Thyroid gland (tissue), 4 donors: ENCODE measurements at regions not wholly inside any gene's neighbourhood (a gene's known extent, or its start where the extent isn't known, plus 50 kb on each side); places are given as distances from the start of the nearest gene placed in this dataset.

Experiments
- DNase-seq, 2 donors: peaks; one replicate each; pipeline ENCODE4 v3.0.0-alpha.2; 2019
- H3K27ac ChIP-seq, 3 donors: fragments of 200-600 bp; sonication (generic); 1 replicate in 2 of 3; 2 replicates in 1 of 3; pipeline ENCODE4 v1.5.1; 2016 to 2019; ENCODE audit warnings: mild to moderate bottlenecking in 1 of 3, moderate library complexity in 1 of 3
- H3K27me3 ChIP-seq: fragments of 200-600 bp; sonication (generic); one replicate; pipeline ENCODE4 v1.5.1; 2019
- H3K36me3 ChIP-seq, 2 donors: fragments of 200-600 bp; sonication (generic); one replicate each; pipeline ENCODE4 v1.5.1; 2016 to 2019
- H3K4me1 ChIP-seq, 2 donors: fragments of 200-600 bp; sonication (generic); one replicate each; pipeline ENCODE4 v1.5.1; 2017 to 2019
- H3K4me3 ChIP-seq, 3 donors: fragments of 200-600 bp; sonication (generic); replicated peaks in 1 of 3; 1 replicate in 2 of 3; 2 replicates in 1 of 3; pipeline ENCODE4 v1.5.1; 2016; ENCODE audit warnings: mild to moderate bottlenecking in 1 of 3
- H3K9me3 ChIP-seq: fragments of 200-600 bp; sonication (generic); one replicate; pipeline ENCODE4 v1.5.1; 2017
- CTCF ChIP-seq, 6 experiments: fragments of 200-600 bp in 3 of 6; fragments of 450-650 bp in 3 of 6; sonication (generic) in 3 of 6; IDR thresholded peaks; one replicate each; pipeline ENCODE4 v1.5.1; 2016 to 2019; ENCODE audit warnings: antibody characterized with exemption in 6 of 6, mild to moderate bottlenecking in 2 of 6, inconsistent platforms in 1 of 6, moderate library complexity in 1 of 6
- POLR2A ChIP-seq, 2 donors: fragments of 450-650 bp; IDR thresholded peaks; one replicate each; pipeline ENCODE4 v1.6.1; 2017; ENCODE audit warnings: antibody characterized with exemption in 2 of 2, mild to moderate bottlenecking in 2 of 2, moderate library complexity in 1 of 2
- WGBS, 2 donors: methylation state at CpG; one replicate each; pipeline ENCODE4 v1.1.5; 2017; 5-methylcytosine and 5-hydroxymethylcytosine counted together
- intact Hi-C: fragments of 100-400 bp; cut with DNase I; formaldehyde crosslinking; loops from one replicate; pipeline ENCODE4 v1.15.1; 2023

GRCh38 chr7:94067506-94067905, 63.4 kb upstream of the BET1 start:
- H3K27me3 ChIP-seq, result no peaks in the 10 kb centered on the region
- intact Hi-C loops, result no loop called here
- no peaks in the 10 kb centered on the region for H3K4me1 ChIP-seq
- no peak overlapping the region for H3K27ac ChIP-seq
- no peaks in the 10 kb centered on the region for H3K9me3 ChIP-seq
- no peak for DNase-seq
- 83 to 88% methylated on average over 3 of the region's 3 CpGs for WGBS, 2 donors
- H3K36me3 ChIP-seq, result no peaks in the 10 kb centered on the region
- TF ChIP-seq CTCF (IDR thresholded peaks at IDR 0.05) (no peak), POLR2A (IDR thresholded peaks at IDR 0.05) (no peak)
- no peak overlapping the region for H3K4me3 ChIP-seq

- intact Hi-C loops, result no loop called here
- DNase-seq, result no peak
- H3K27me3 ChIP-seq, result no peaks in the 10 kb centered on the region
- WGBS, 2 donors, result 82% methylated on average over 7 of the region's 7 CpGs
- TF ChIP-seq POLR2A (IDR thresholded peaks at IDR 0.05) (no peak), CTCF (IDR thresholded peaks at IDR 0.05) (no peak)
- H3K9me3 ChIP-seq, result no peaks in the 10 kb centered on the region
- H3K4me3 ChIP-seq, result no peak overlapping the region
- H3K27ac ChIP-seq, result no peak overlapping the region
- H3K36me3 ChIP-seq, result no peaks in the 10 kb centered on the region
- H3K4me1 ChIP-seq, result no peaks in the 10 kb centered on the region
Observed at GRCh38 chr7:94069162-94069739, 65.1 kb upstream of the BET1 start.

- H3K4me3 ChIP-seq, result no peak overlapping the region
- WGBS, 2 donors, result 81 to 84% methylated on average over 5 of the region's 5 CpGs
- no peaks in the 10 kb centered on the region for H3K4me1 ChIP-seq
- intact Hi-C loops, result loop anchor here (10.0 kb wide), 1 partner anchor 186 kb away; the partner anchor contains the start of gene TFPI2
- DNase-seq, result no peak
- no peaks in the 10 kb centered on the region for H3K36me3 ChIP-seq
- no peaks in the 10 kb centered on the region for H3K27me3 ChIP-seq
- no peak for TF ChIP-seq POLR2A (IDR thresholded peaks at IDR 0.05)
- no peak for TF ChIP-seq CTCF (IDR thresholded peaks at IDR 0.05)
- H3K27ac ChIP-seq, result no peak overlapping the region
- no peaks in the 10 kb centered on the region for H3K9me3 ChIP-seq
Observed at GRCh38 chr7:94080551-94080950, 76.4 kb upstream of the BET1 start.

- Histone ChIP-seq H3K4me3 (no peak overlapping the region), H3K36me3 (no peaks in the 10 kb centered on the region), H3K27me3 (no peaks in the 10 kb centered on the region), H3K9me3 (no peaks in the 10 kb centered on the region), H3K4me1 (no peaks in the 10 kb centered on the region), H3K27ac (no peak overlapping the region)
- no peak for TF ChIP-seq CTCF (IDR thresholded peaks at IDR 0.05)
- no peak for TF ChIP-seq POLR2A (IDR thresholded peaks at IDR 0.05)
- intact Hi-C loops, result loop anchor here (10.0 kb wide), 1 partner anchor 187 kb away; the partner anchor contains the start of gene TFPI2
- DNase-seq, result no peak
Observed at GRCh38 chr7:94082126-94082525, 78.0 kb upstream of the BET1 start.

DNA sequence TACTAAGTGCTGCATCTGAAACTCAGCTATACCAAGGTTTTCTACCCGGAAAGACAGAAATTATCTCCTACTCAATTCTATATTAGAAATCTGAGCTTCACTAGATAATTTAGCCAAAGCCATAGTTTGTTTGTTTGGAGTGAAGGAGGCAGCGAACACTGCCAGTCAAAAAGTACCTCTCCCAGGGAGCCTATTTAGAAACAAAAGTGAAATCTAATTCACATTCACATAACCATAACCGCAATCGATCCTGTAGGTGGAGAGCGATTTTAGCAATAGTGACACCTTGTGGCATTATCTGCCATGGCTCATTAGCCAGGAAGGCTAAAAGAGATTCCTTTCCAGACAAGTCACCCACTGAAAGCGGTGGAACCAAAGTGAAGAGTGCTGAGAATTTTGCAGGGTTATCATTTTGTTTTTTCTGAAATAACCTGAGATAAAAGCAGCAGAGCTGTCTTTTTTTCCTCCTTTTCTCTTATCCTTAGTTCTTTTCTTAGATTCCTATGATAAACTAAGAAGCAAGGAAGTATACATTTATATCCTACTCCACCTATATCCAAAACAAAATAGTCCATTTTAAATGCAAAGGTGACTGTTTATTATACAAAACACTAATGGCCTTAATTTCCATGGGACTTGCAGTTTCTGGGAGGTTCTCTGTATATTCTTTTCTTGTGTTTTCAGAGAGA, 83.7 kb upstream of the BET1 start:
- peak; percentile 10 to 12 for DNase-seq
- H3K27ac ChIP-seq, result no peak overlapping the region
- no peaks in the 10 kb centered on the region for H3K36me3 ChIP-seq
- intact Hi-C loops, result loop anchor here (10.0 kb wide), 1 partner anchor 193 kb away; the partner anchor contains the start of gene TFPI2
- no peaks in the 10 kb centered on the region for H3K9me3 ChIP-seq
- H3K4me1 ChIP-seq, result no peaks in the 10 kb centered on the region
- no peak for TF ChIP-seq POLR2A (IDR thresholded peaks at IDR 0.05)
- TF ChIP-seq CTCF (IDR thresholded peaks at IDR 0.05), result peak; percentile 38 to 74 (median 60)
- H3K27me3 ChIP-seq, result no peaks in the 10 kb centered on the region
- peak overlapping the region in 1 of 3 donors; percentile 1 for H3K4me3 ChIP-seq
- WGBS, 2 donors, result 18 to 19% methylated on average over 6 of the region's 6 CpGs
